GM12873 (cell line): ENCODE measurements at regions not wholly inside any gene's neighbourhood (a gene's known extent, or its start where the extent isn't known, plus 50 kb on each side); places are given as distances from the start of the nearest gene placed in this dataset.

Source experiments
- TF ChIP-seq, protein P1 (sequence below): IDR thresholded peaks from 2 replicates; pipeline ENCODE4 v1.5.1; 2012; ENCODE audit warnings: low read depth, mild to moderate bottlenecking, moderate library complexity, low read length, control low read depth; ENCODE audit not compliant: insufficient read depth; ENCODE audit errors: missing control alignments

DNA sequence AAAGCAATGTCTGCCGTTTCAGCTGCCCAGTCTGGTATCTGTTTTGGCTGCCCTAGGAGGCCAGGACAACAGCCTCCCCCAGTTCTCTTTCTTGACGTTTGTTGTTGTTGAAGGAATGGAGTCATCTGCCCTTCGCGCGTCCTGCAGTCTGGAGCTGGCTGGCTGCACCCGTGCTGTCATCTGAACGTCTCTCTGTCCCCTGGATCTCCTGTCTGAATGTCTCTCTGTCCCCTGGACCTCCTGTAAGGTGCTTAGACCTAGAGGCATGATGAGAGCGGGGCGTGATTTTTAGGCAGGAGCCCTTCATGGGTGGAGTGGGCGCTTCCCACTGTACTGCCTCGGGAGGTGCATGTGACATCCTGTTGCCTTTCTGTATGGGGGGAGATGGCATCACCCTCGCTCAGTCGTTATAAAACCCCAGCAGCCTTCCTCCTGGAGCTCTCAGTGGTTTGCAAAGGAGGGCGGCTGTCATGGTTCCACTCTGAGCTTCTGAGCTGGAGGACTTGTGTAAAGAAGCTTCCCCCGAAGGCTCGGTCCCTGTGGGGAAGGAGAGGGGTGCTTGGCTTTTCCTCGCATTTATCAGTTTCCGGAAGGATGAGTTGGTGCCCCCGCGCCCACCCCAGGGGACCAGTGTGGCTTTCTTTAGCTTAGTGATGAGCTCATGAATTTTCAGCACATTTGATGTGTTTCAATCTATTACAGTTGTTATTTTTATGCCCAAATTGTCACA lies 49.8 kb upstream of the OLFM1 start:
- TF ChIP-seq, protein P1, sequence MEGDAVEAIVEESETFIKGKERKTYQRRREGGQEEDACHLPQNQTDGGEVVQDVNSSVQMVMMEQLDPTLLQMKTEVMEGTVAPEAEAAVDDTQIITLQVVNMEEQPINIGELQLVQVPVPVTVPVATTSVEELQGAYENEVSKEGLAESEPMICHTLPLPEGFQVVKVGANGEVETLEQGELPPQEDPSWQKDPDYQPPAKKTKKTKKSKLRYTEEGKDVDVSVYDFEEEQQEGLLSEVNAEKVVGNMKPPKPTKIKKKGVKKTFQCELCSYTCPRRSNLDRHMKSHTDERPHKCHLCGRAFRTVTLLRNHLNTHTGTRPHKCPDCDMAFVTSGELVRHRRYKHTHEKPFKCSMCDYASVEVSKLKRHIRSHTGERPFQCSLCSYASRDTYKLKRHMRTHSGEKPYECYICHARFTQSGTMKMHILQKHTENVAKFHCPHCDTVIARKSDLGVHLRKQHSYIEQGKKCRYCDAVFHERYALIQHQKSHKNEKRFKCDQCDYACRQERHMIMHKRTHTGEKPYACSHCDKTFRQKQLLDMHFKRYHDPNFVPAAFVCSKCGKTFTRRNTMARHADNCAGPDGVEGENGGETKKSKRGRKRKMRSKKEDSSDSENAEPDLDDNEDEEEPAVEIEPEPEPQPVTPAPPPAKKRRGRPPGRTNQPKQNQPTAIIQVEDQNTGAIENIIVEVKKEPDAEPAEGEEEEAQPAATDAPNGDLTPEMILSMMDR, result no peak
